GM19043 (cell line): ENCODE measurements at regions not wholly inside any gene's neighbourhood (a gene's known extent, or its start where the extent isn't known, plus 50 kb on each side); places are given as distances from the start of the nearest gene placed in this dataset.

ENCODE experiments used
- ATAC-seq: cut with Tn5 transposase; IDR thresholded peaks from one replicate; pipeline ENCODE4 v1.9.1; 2021; ENCODE audit warnings: low read depth; ENCODE audit not compliant: unreplicated experiment

DNA sequence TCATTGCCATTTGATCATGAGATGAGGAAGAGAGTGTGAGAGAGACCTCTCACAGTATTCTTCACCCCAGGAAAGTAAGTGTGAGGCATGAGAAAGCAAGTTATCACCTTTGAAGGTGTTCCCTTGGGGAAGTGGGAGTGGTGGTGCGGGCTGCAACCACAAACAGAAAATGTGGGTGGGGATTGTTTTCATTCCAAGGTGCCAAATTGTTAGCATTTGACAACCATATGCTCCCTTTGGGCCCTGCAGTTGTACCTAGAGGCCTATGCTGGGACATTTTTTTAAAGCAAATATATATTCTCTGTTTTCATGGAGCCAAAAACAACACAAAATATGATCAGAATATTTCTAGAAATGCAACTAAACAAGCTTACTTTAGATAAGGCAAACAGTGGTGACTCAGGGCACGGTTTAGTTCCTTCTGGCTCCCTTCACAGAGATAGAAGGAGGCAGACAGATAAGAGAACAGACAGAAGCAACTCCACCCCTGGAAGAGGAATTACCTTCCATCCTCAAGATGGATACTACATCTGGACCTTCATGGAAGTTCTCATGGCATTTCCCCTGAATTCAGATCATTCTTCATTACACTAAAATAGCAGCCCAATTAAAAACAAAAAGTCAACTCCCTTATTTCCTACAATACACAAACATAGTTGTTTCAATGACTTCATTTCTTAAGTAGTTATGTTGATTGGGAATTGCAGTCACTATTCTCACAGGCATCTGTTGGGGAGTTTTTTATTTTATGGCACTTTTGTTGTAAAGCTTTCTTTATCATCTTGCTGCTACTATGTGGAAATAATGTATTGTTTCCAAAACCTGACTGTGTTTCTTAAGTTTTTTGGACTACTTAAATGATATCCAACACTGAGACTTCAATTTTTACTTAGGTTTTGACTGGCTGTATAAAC, 416.6 kb downstream of the PLK2 start:
- no peak for ATAC-seq

- ATAC-seq, result no peak
These were observed 418.0 kb downstream of the PLK2 start for GRCh38 chr5:58041884-58042283.

DNA sequence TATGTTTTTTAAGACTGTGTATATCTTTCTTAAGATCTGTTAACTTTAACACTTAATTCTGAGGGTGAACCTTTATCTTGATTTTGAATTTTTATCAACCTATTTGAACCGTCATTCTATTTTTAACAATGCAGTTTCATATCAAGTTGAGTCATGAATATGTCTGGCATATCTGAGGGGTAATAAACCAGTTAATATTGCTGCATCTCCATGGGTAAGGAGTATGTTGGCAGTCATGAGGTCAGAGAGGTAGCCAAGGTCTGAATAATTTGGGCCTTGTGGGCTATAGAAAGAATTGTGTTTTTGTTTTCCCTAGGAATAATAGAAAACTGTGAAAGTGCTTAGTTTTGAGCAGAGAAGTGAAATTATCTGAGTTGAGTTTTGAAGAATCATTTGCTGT, 419.0 kb downstream of the PLK2 start:
- no peak for ATAC-seq

GRCh38 chr5:58040044-58040443, 419.8 kb downstream of the PLK2 start:
- no peak for ATAC-seq

- ATAC-seq, result no peak
These were observed 422.0 kb downstream of the PLK2 start for GRCh38 chr5:58037899-58038298.

- ATAC-seq, result no peak
These were observed 434.1 kb downstream of the PLK2 start for GRCh38 chr5:58025809-58026208.

DNA sequence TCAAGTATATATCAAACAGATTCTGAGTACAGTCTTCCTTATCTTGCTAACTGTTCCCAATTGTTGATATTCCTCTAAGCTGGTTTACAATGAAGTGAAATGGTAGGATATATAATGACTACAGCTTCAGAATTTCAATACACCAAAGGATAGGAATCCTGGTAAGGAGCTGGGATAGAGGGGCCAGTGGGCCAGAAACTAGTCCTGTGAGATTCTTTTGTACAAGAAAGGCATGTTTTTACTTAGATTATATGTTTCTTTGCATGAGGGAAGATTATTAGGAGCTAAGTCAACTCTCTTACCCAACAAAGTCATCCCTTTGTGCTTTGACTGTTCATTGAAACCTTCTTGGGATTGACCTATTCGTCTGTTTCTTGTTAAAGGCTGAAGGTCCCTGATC, 435.7 kb downstream of the PLK2 start:
- ATAC-seq, result no peak

DNA sequence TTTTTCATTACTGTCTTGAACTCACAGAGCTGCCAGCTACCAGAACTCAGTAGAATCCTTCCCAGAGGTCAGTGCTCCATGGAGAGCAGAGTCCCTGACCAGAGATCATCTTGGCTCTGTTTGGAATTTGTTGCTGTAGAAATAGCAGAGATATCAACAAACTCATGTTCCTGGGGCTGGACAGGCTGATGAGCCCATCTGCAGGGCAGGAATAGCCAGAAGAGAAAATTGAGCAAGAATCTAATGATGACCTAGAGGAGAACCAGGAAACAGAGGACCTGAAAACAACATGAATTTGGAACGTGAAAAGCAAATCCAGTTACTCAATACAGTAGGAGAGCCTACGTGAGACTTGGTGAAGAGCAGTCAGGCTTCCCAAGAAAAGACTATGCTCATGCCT, 437.8 kb downstream of the PLK2 start:
- ATAC-seq, result no peak

DNA sequence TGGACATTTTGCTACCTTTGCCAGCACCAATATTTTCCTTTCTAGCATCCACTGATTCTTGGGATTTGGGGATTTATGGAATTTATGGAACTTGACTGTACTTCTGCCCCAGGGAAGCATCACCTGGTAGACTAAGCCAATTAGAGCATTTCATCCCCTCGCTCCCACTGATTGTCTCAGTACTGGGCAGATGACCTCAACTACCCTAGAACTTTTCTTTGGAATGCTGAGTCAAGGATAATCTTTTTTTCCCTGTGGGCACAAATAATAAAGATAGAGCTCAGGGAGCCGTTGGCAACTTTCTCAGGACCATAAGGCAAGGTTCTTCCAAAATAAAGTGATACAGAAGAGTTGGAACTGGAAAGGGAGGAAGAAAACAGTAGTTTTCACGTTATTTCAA, 438.4 kb downstream of the PLK2 start:
- ATAC-seq, result no peak

GRCh38 chr5:58019614-58020013, 440.3 kb downstream of the PLK2 start:
- no peak for ATAC-seq

GRCh38 chr5:58018016-58018415, 441.9 kb downstream of the PLK2 start:
- ATAC-seq, result no peak

- ATAC-seq, result no peak
These were observed 443.0 kb downstream of the PLK2 start for GRCh38 chr5:58016877-58017276.

DNA sequence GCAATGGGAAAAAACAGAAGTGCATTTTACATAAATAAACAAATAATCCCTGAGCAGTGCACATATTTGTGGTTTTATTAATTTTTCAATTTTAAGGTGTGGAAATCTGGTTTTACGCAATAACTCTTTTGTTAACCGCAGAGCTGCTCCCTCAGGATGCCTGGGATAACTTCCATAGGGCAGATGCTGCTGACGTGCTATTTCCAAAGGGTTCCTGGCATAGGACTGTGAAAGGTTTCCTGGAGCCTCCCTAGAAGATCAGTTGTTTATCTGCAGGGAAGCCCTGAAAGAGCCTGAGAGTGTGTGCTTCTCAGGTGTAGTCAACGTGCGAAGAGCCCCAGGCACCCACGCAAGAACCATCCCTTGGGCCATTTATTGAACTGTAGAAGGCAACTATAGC, 443.5 kb downstream of the PLK2 start:
- no peak for ATAC-seq

DNA sequence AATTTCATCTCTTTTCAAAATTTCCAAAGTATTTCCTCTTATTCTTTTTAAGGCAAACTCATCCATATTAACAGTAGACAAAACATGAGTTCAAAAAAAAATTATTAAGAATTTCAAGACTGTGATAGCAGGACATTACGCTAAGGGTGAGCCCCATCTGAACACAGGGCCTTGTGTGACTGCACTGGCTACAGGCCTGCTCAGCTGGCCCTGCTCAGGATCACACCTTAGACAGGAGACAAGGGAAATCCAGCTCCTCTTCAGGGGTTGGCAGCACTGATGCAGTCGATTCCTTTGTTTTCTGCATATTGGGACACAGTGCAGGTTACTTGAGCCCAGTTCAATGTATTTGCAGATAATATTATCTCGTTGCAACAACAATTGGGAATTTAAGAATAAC, 444.7 kb downstream of the PLK2 start:
- ATAC-seq, result no peak

- no peak for ATAC-seq
These were observed 446.2 kb downstream of the PLK2 start for GRCh38 chr5:58013542-58014258.

GRCh38 chr5:58012801-58013315, 447.0 kb downstream of the PLK2 start:
- no peak for ATAC-seq

DNA sequence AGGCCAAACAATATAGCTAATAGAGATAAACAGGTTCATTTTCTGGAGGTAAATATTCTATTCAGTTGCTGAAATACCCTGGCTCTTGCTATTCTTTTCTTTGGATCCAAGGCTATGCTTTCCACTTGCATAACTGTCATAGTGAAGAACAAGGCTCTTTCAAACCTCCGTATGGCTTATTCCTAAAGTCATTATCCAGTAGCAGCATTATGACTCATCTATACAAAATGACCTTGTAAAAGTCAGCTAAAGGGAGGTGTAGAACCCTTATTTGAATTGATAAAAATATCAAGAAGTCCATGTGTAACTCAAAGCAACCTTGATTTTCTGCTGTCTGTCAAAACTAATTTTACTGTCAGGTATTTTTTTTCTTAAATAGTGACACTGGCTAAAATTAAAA, 447.8 kb downstream of the PLK2 start:
- ATAC-seq, result no peak

GRCh38 chr5:58011301-58011700, 448.6 kb downstream of the PLK2 start:
- no peak for ATAC-seq

GRCh38 chr5:58009754-58010153, 450.1 kb downstream of the PLK2 start:
- no peak for ATAC-seq

GRCh38 chr5:58002323-58002722, 457.6 kb downstream of the PLK2 start:
- ATAC-seq, result no peak

GRCh38 chr5:57993866-57994265, 466.0 kb downstream of the PLK2 start:
- ATAC-seq, result no peak

GRCh38 chr5:57989378-57989777, 470.5 kb downstream of the PLK2 start:
- no peak for ATAC-seq
